NOMO-1 (cell line): ENCODE measurements at regions not wholly inside any gene's neighbourhood (a gene's known extent, or its start where the extent isn't known, plus 50 kb on each side); places are given as distances from the start of the nearest gene placed in this dataset.

Source experiments
- DNase-seq, 2 experiments: peaks; one replicate each; lab custom pipeline; 2025; ENCODE audit not compliant: unreplicated experiment in 2 of 2; lab: John Stamatoyannopoulos, UW

- no peak for DNase-seq
These were observed 202.4 kb upstream of the OSR1 start for GRCh38 chr2:19560785-19561184.

- DNase-seq, result no peak
These were observed 201.3 kb upstream of the OSR1 start for GRCh38 chr2:19559596-19560240.

- DNase-seq, result no peak
These were observed 198.2 kb upstream of the OSR1 start for GRCh38 chr2:19556648-19557047.

- no peak for DNase-seq
These were observed 196.1 kb upstream of the OSR1 start for GRCh38 chr2:19554520-19554919.

GRCh38 chr2:19552270-19552669 is 193.8 kb upstream of the OSR1 start:
- no peak for DNase-seq

GRCh38 chr2:19550750-19551149 is 192.3 kb upstream of the OSR1 start:
- DNase-seq, result no peak

GRCh38 chr2:19549821-19550220 is 191.4 kb upstream of the OSR1 start:
- no peak for DNase-seq

GRCh38 chr2:19548116-19548515 is 189.7 kb upstream of the OSR1 start:
- DNase-seq, result no peak

GRCh38 chr2:19547321-19547720 is 188.9 kb upstream of the OSR1 start:
- DNase-seq, result no peak

- DNase-seq, result no peak
These were observed 187.1 kb upstream of the OSR1 start for GRCh38 chr2:19545507-19545906.

- no peak for DNase-seq
These were observed 185.4 kb upstream of the OSR1 start for GRCh38 chr2:19543663-19544383.

GRCh38 chr2:19542796-19543662 is 184.6 kb upstream of the OSR1 start:
- no peak for DNase-seq

GRCh38 chr2:19541884-19542283 is 183.5 kb upstream of the OSR1 start:
- no peak for DNase-seq

GRCh38 chr2:19540739-19541525 is 182.5 kb upstream of the OSR1 start:
- DNase-seq, result peak in 1 of 2 experiments; percentile 1

GRCh38 chr2:19538411-19538963 is 180.1 kb upstream of the OSR1 start:
- DNase-seq, result no peak

- DNase-seq, result no peak
These were observed 177.7 kb upstream of the OSR1 start for GRCh38 chr2:19536136-19536535.

GRCh38 chr2:19532547-19533196 is 174.2 kb upstream of the OSR1 start:
- DNase-seq, result no peak

GRCh38 chr2:19529677-19530076 is 171.3 kb upstream of the OSR1 start:
- DNase-seq, result no peak

GRCh38 chr2:19527771-19528170 is 169.3 kb upstream of the OSR1 start:
- DNase-seq, result no peak

- no peak for DNase-seq
These were observed 166.9 kb upstream of the OSR1 start for GRCh38 chr2:19525313-19525712.
